GM12865 (cell line): ENCODE measurements at regions not wholly inside any gene's neighbourhood (a gene's known extent, or its start where the extent isn't known, plus 50 kb on each side); places are given as distances from the start of the nearest gene placed in this dataset.

Experiments used
- DNase-seq: peaks from one replicate; pipeline ENCODE4 v3.0.0; 2010; ENCODE audit warnings: low read depth
- H3K4me3 ChIP-seq: 2 replicates; pipeline ENCODE4 v1.5.1; 2011; ENCODE audit warnings: mild to moderate bottlenecking, low read depth, low read length, control low read depth
- TF ChIP-seq, protein P1 (sequence below): IDR thresholded peaks from 2 replicates; pipeline ENCODE4 v1.5.1; 2011; ENCODE audit warnings: low read length, control low read depth, low read depth, inconsistent platforms; ENCODE audit not compliant: insufficient read depth; ENCODE audit errors: missing control alignments

DNA sequence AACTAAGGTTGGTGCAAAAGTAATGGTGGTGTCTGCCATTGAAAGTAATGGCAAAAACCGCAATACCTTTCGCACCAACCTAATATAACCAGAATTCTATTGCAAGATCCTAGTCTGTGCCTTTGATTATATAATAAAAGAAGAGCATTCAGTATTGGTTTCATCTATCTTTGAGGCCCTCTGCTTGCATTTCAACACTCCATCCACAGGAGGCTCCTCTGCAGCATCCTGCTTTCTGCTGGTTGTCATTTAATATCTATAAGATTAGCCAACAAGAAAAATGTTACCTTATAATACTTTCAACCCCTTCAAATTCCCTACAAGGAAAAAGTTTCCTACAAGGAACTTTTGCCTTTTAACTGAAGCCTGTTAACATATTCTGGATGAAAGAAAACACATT, 139.2 kb downstream of the CDCA7 start:
- TF ChIP-seq, protein P1, sequence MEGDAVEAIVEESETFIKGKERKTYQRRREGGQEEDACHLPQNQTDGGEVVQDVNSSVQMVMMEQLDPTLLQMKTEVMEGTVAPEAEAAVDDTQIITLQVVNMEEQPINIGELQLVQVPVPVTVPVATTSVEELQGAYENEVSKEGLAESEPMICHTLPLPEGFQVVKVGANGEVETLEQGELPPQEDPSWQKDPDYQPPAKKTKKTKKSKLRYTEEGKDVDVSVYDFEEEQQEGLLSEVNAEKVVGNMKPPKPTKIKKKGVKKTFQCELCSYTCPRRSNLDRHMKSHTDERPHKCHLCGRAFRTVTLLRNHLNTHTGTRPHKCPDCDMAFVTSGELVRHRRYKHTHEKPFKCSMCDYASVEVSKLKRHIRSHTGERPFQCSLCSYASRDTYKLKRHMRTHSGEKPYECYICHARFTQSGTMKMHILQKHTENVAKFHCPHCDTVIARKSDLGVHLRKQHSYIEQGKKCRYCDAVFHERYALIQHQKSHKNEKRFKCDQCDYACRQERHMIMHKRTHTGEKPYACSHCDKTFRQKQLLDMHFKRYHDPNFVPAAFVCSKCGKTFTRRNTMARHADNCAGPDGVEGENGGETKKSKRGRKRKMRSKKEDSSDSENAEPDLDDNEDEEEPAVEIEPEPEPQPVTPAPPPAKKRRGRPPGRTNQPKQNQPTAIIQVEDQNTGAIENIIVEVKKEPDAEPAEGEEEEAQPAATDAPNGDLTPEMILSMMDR: no peak
- DNase-seq: no peak
- H3K4me3 ChIP-seq: no peak overlapping the region

DNA sequence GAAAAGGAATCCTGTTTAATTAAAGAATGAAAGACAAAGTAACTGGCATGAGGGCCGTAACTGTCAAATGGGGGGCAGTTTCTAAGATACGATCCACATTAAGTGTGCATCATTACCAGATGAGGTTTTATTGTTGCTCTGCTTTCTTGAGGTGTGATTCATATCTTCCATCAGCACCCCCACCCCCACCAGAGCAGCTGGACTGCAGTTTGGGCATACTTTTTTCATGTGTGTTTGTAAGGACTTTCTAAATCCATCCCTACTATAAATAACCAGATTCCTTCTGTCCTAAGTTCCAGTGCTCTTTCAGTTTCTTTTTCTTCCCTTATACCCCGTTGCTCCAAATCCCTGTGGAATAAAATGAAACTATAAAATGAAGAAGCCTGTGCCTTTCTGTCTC, 142.1 kb downstream of the CDCA7 start:
- DNase-seq: no peak
- TF ChIP-seq, protein P1: no peak
- H3K4me3 ChIP-seq: no peak overlapping the region

DNA sequence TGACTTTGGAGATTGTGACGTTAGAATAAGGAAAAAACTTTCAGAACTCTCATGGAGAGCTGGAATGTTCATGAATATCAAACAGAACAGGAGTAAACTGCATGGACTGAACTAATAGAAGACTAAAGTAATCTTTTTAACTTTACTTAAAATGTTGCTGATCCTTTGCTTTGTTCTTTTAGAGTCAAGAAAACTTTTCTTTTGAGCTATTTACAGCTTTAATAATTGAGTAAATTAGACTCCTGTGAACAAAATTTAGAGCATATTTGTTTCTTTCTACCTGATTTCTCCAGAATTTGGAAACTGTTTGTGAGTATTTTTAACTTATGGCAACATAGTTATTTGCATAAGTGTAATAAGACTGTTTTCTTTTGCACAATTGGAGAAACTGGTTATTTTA, 146.3 kb downstream of the CDCA7 start:
- H3K4me3 ChIP-seq: no peak overlapping the region
- DNase-seq: no peak
- TF ChIP-seq, protein P1: no peak

DNA sequence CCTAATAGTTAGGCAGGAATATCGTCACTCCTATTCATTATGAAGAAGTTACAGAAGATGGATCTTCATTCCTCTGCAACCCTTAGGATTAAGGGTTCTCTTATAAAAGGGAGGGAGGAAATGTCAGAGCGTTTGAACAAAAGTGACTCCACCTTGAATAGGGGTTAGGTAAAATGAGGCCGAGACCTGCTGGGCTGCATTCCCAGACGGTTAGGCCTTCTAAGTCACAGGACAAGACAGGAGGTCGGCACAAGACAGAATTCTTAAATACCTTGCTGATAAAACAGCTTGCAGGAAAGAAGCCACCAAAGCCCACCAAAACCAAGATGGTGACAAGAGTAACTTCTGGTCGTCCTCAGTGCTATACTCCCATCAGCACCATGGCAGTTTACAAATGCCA, 147.6 kb downstream of the CDCA7 start:
- no peak overlapping the region for H3K4me3 ChIP-seq
- TF ChIP-seq, protein P1: no peak
- no peak for DNase-seq

DNA sequence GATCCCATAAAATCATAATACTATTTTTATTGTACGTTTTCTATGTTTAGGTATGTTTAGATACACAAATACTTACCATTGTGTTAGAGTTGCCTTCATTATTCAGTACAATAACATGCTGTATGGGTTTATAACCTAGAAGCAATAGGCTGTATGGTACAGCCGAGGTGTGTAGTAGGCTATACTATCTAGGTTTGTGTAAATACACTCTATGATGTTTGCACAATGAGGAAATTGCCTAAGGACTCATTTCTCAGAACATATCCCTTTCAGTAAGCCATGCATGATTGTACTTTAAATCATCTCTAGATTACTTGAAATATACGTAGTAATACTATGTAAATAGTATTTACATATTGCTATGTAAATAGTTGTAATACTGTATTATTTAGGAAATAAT, 156.7 kb downstream of the CDCA7 start:
- DNase-seq: no peak
- TF ChIP-seq, protein P1: no peak
- no peak overlapping the region for H3K4me3 ChIP-seq

DNA sequence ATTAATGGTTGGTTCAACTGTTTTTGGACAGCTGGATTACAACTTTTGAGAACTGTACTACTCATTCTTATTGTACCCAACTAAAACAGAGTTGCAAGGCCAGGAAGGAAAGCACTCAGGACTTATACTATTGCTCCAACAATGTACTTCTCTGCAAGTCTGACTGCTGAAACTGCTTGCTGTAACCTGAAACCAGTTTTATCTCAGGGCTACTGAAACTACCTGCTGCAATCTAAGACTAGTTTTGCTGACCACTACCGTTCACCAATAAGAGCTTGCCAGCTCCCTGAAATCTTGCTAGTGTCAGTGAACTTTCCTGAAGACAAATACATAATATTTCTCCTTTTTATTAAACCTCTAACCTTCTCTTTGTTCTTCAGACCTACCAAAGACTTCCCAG, 157.3 kb downstream of the CDCA7 start:
- DNase-seq: peak; percentile 4
- no peak overlapping the region for H3K4me3 ChIP-seq

More for the DNA sequence above, 157.3 kb downstream of the CDCA7 start:
- TF ChIP-seq, protein P1: no peak
